ENCODE measurements at regions not wholly inside any gene's neighbourhood (a gene's known extent, or its start where the extent isn't known, plus 50 kb on each side); places are given as distances from the start of the nearest gene placed in this dataset.
"Not testable (repeated sequence)": the region's sequence is repeated elsewhere in the genome, so short reads cannot be mapped to it uniquely, and the experiment has no call there.

DNA sequence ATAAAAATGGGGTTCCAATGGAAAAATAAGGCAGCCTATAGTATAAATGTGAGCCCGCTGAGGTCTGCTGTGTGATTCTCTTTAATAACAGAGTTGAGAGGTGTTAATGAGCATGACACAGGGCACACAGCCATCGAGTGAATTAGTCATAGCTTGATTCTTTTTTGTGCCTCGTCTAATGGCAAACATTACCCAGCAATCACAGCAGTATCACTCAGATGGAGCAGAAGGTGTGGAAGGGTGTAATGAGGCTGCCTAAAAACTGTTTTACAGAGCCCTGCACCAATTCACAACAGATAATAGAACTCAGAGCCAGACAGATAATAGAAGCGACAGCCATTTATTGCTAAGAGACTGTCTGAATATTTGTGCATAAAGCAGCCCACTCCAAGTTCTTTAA, 178.6 kb upstream of the TPRG1 start:
- intact Hi-C loops (cut with DNase I) = no loop called here
- H3K36me3 ChIP-seq = no peaks in the 10 kb centered on the region
- no peak for TF ChIP-seq POLR2A (IDR thresholded peaks at IDR 0.05; ENCODE audit: low read depth)
- TF ChIP-seq EP300 (IDR thresholded peaks at IDR 0.05) = no peak
- no peak for TF ChIP-seq CTCF (IDR thresholded peaks at IDR 0.05)
- no peak for TF ChIP-seq POLR2AphosphoS5 (IDR thresholded peaks at IDR 0.05)
- no peak for DNase-seq (ENCODE audit: extremely low spot score)
- no peak overlapping the region for H3K4me3 ChIP-seq
- no peaks in the 10 kb centered on the region for H3K9me3 ChIP-seq
- H3K4me1 ChIP-seq = no peaks in the 10 kb centered on the region
- WGBS = 65% methylated on average over 4 of the region's 4 CpGs
- no peak overlapping the region for H3K27ac ChIP-seq (replicated peaks in 1 of 4)
- no peaks in the 10 kb centered on the region for H3K27me3 ChIP-seq

DNA sequence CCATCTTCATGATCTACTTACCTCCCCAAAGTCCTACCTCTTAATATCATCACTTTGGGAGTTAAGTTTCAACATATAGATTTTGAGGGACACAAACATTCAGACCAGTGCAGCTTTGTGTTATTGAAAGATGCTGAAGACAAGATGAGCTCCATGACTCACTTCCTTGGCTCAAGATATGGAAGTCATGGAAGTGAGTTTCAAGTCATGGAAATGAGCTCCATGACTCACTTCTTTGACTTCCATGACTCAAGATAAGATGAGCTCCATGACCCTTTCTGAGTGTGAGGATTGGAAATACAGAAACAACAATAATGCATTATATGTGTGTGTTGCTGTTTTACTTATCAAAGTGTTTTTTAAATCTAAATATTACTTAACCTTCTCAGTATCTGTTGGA, 170.2 kb upstream of the TPRG1 start:
- no peak overlapping the region for H3K4me3 ChIP-seq
- intact Hi-C loops (cut with DNase I) = no loop called here
- no peaks in the 10 kb centered on the region for H3K36me3 ChIP-seq
- no peak overlapping the region for H3K27ac ChIP-seq (replicated peaks in 1 of 4)
- no peaks in the 10 kb centered on the region for H3K4me1 ChIP-seq
- no peak for TF ChIP-seq POLR2AphosphoS5 (IDR thresholded peaks at IDR 0.05)
- no peak for TF ChIP-seq CTCF (IDR thresholded peaks at IDR 0.05)
- no peak for TF ChIP-seq EP300 (IDR thresholded peaks at IDR 0.05)
- no peak for TF ChIP-seq POLR2A (IDR thresholded peaks at IDR 0.05; ENCODE audit: low read depth)
- no peaks in the 10 kb centered on the region for H3K27me3 ChIP-seq
- DNase-seq (ENCODE audit: extremely low spot score) = no peak
- no peaks in the 10 kb centered on the region for H3K9me3 ChIP-seq

DNA sequence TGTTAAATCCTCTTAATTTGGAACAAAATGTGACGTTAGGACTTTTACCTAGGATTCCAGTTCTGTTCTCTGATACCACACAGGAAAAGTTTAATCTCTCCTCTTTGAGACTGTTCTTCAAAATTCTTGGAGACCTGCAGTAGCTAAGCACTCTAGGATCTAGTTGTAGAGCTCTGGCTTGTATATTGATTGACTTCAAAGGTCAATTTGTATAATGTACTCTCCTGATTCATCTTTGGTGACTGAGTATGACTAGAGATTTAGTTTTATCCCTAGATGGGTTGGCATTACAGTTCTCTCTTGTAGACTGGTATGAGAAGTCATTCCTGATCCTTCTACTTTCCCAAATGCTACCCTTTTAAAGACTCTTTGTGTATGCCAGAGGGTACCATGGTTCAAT, 168.4 kb upstream of the TPRG1 start:
- no peak overlapping the region for H3K4me3 ChIP-seq
- no peaks in the 10 kb centered on the region for H3K27me3 ChIP-seq
- H3K9me3 ChIP-seq = no peaks in the 10 kb centered on the region
- H3K27ac ChIP-seq (replicated peaks in 1 of 4) = no peak overlapping the region
- WGBS = 94% methylated on average over 1 of the region's 1 CpG
- no peaks in the 10 kb centered on the region for H3K4me1 ChIP-seq
- TF ChIP-seq POLR2A (IDR thresholded peaks at IDR 0.05; ENCODE audit: low read depth) = no peak
- no peak for TF ChIP-seq EP300 (IDR thresholded peaks at IDR 0.05)
- no peak for TF ChIP-seq POLR2AphosphoS5 (IDR thresholded peaks at IDR 0.05)
- TF ChIP-seq CTCF (IDR thresholded peaks at IDR 0.05) = no peak
- intact Hi-C loops (cut with DNase I) = no loop called here
- no peak for DNase-seq (ENCODE audit: extremely low spot score)
- no peaks in the 10 kb centered on the region for H3K36me3 ChIP-seq

GRCh38 chr3:189013224-189013888, 158.4 kb upstream of the TPRG1 start:
- TF ChIP-seq POLR2AphosphoS5 (IDR thresholded peaks at IDR 0.05) = no peak
- no peak for TF ChIP-seq CTCF (IDR thresholded peaks at IDR 0.05)
- TF ChIP-seq POLR2A (IDR thresholded peaks at IDR 0.05; ENCODE audit: low read depth) = no peak
- Histone ChIP-seq H3K27me3 (no peaks in the 10 kb centered on the region), H3K4me3 (no peak overlapping the region), H3K4me1 (no peaks in the 10 kb centered on the region), H3K9me3 (peaks cover 0 to 20% (median 2%) of the 10 kb centered on the region in 4 donors), H3K27ac (replicated peaks in 1 of 4) (no peak overlapping the region), H3K36me3 (no peaks in the 10 kb centered on the region)
- intact Hi-C loops (cut with DNase I) = no loop called here
- DNase-seq (ENCODE audit: extremely low spot score) = no peak

DNA sequence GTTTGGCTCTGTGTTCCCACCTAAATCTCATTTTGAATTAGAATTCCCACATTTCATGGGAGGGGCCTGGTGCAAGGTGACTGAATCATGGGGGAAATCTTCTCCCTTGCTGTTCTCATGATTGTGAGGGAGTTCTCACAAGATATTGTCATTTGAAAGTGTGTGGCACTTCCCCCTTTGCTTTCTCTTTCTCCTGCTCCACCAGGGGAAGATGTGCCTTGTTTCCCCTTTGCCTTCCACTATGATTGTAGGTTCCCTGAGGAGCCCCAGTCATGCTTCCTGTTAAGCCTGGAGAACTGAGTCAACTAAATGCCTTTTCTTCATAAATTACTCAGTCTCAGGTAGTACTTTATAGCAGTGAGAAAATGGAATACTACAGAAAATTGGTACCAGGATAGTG, 157.2 kb upstream of the TPRG1 start:
- peaks cover 0 to 20% (median 2%) of the 10 kb centered on the region in 4 donors for H3K9me3 ChIP-seq
- H3K27me3 ChIP-seq = no peaks in the 10 kb centered on the region
- H3K36me3 ChIP-seq = no peaks in the 10 kb centered on the region
- H3K4me3 ChIP-seq = no peak overlapping the region
- no peaks in the 10 kb centered on the region for H3K4me1 ChIP-seq
- no peak for DNase-seq (ENCODE audit: extremely low spot score)
- intact Hi-C loops (cut with DNase I) = no loop called here
- no peak for TF ChIP-seq POLR2A (IDR thresholded peaks at IDR 0.05; ENCODE audit: low read depth)
- TF ChIP-seq CTCF (IDR thresholded peaks at IDR 0.05) = no peak
- TF ChIP-seq POLR2AphosphoS5 (IDR thresholded peaks at IDR 0.05) = no peak
- no peak for TF ChIP-seq EP300 (IDR thresholded peaks at IDR 0.05)
- no peak overlapping the region for H3K27ac ChIP-seq (replicated peaks in 1 of 4)

DNA sequence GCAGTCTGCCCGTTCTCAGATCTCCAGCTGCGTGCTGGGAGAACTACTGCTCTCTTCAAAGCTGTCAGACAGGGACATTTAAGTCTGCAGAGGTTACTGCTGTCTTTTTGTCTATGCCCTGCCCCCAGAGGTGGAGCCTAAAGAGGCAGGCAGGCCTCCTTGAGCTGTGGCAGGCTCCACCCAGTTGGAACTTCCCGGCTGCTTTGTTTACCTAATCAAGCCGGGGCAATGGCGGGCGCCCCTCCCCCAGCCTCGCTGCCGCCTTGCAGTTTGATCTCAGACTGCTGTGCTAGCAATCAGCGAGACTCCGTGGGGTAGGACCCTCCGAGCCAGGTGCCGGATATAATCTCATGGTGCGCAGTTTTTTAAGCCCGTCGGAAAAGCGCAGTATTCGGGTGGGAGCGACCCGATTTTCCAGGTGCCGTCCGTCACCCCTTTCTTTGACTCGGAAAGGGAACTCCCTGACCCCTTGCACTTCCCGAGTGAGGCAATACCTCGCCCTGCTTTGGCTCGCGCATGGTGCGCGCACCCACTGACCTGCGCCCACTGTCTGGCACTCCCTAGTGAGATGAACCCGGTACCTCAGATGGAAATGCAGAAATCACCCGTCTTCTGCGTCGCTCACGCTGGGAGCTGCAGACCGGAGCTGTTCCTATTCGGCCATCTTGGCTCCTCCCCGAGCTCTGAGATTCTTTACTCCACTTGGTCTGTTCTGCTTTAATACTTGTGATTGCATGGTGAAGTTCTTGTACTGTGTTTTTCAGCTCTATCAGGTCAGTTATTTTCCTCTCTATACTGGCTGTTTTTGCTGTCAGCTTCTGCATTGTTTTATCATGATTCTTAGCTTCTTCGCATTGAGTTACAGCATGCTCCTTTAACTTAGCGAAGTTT, 148.9 kb upstream of the TPRG1 start:
- intact Hi-C loops (cut with DNase I); H3K27ac ChIP-seq (replicated peaks in 1 of 4); H3K4me3 ChIP-seq; H3K27me3 ChIP-seq; DNase-seq (ENCODE audit: extremely low spot score); H3K36me3 ChIP-seq; H3K4me1 ChIP-seq; H3K9me3 ChIP-seq: not testable (repeated sequence)
- WGBS = 84% methylated on average over 32 of the region's 39 CpGs

Measured in esophagus muscularis mucosa (tissue), 4 donors.